K562 (cell line): ENCODE measurements at regions not wholly inside any gene's neighbourhood (a gene's known extent, or its start where the extent isn't known, plus 50 kb on each side); places are given as distances from the start of the nearest gene placed in this dataset.
A peak's percentile ranks its signal among the peaks of the same experiment; 100 is the strongest.

Experiments
- ATAC-seq: fragments of 200-7000 bp; cut with Tn5 transposase; 3 replicates; pipeline ENCODE4 v1.9.1; 2020; ENCODE audit warnings: moderate library complexity
- BruUV-seq: library from RNA; stranded (reverse); fragments of 400-500 nt; replicated peaks from 2 replicates; lab custom pipeline; 2021; lab: Mats Ljungman, UMichigan
- CTCF ChIA-PET: fragments of 300-600 bp; formaldehyde crosslinking; extraction: SDS; loops from one replicate; lab custom pipeline; 2021; ENCODE audit warnings: low intra/inter-chr PET ratio; lab: Yijun Ruan, JAX
- POLR2A ChIA-PET: fragments of 300-600, 350-650 bp; sonication (Branson Sonifier 250); formaldehyde crosslinking; extraction: SDS; loops from one replicate; lab custom pipeline; 2021; ENCODE audit warnings: antibody characterized with exemption, inconsistent platforms; lab: Yijun Ruan, JAX
- DNase-seq, 4 experiments: peaks; one replicate each; pipeline versions ENCODE4 v3.0.0 to v3.0.0-alpha.2; 2011 to 2018; ENCODE audit warnings: low spot score in 3 of 4, mixed read lengths in 3 of 4; ENCODE audit errors: extremely low read depth in 1 of 4
- FAIRE-seq: peaks from 2 replicates; lab custom pipeline; 2011; peaks lifted over from hg19 to GRCh38; lab: Jason Lieb, UNC
- H2AFZ ChIP-seq: 2 replicates; pipeline ENCODE4 v1.6.0; 2011; ENCODE audit warnings: low read depth, low read length, control low read depth, inconsistent platforms
- H3K27ac ChIP-seq: fragments of 200-600 bp; 3 replicates; pipeline ENCODE4 v1.8.0; 2011; ENCODE audit warnings: low read depth, mild to moderate bottlenecking, control low read depth, inconsistent platforms, low read length, moderate library complexity, mixed read lengths; ENCODE audit errors: extremely low read depth
- H3K27me3 ChIP-seq, 2 experiments: fragments of 300-600 bp in 1 of 2; 2 replicates in 1 of 2; 3 replicates in 1 of 2; pipeline versions ENCODE4 v1.6.0 to v1.8.0; 2011; ENCODE audit warnings: inconsistent platforms in 2 of 2, low read length in 2 of 2, mild to moderate bottlenecking in 1 of 2, mixed read lengths in 1 of 2, moderate library complexity in 1 of 2; ENCODE audit not compliant: control insufficient read depth in 2 of 2, insufficient read depth in 2 of 2
- H3K36me3 ChIP-seq: fragments of 300-600 bp; 3 replicates; pipeline ENCODE4 v1.8.0; 2011; ENCODE audit warnings: mild to moderate bottlenecking, low read length, inconsistent platforms; ENCODE audit not compliant: control insufficient read depth, insufficient read depth
- H3K4me1 ChIP-seq, 2 experiments: fragments of 200-600 bp in 1 of 2; replicated peaks in 1 of 2; 2 replicates in 1 of 2; 3 replicates in 1 of 2; pipeline versions ENCODE4 v1.5.1 to v1.8.0; 2011; ENCODE audit warnings: inconsistent platforms in 2 of 2, low read length in 2 of 2, mild to moderate bottlenecking in 1 of 2, mixed read lengths in 1 of 2, moderate library complexity in 1 of 2; ENCODE audit not compliant: control insufficient read depth in 2 of 2, insufficient read depth in 2 of 2
- H3K4me2 ChIP-seq: 2 replicates; pipeline ENCODE4 v1.6.1; 2011; ENCODE audit warnings: low read length, control low read depth, inconsistent platforms, mixed read lengths; ENCODE audit not compliant: insufficient read depth
- H3K4me3 ChIP-seq: fragments of 200-600 bp; sonication (generic), shearing (Covaris generic); 2 replicates; pipeline ENCODE4 v1.5.1; 2016; ENCODE audit warnings: control low read depth, inconsistent platforms
- H3K79me2 ChIP-seq: fragments of 200-600 bp; 3 replicates; pipeline ENCODE4 v1.8.0; 2011; ENCODE audit warnings: low read length, inconsistent platforms; ENCODE audit not compliant: control insufficient read depth, insufficient read depth
- H3K9ac ChIP-seq, 2 experiments: 2 replicates each; pipeline versions ENCODE4 v1.6.0 to v1.6.1; 2011; ENCODE audit warnings: low read depth in 2 of 2, low read length in 2 of 2, control low read depth in 1 of 2, inconsistent platforms in 1 of 2, mild to moderate bottlenecking in 1 of 2, mixed read lengths in 1 of 2; ENCODE audit not compliant: insufficient read depth in 1 of 2
- H3K9me1 ChIP-seq: one replicate; pipeline ENCODE4 v1.6.0; 2011; ENCODE audit warnings: inconsistent platforms, mild to moderate bottlenecking, low read length, moderate library complexity; ENCODE audit not compliant: control insufficient read depth, insufficient read depth
- H3K9me3 ChIP-seq: replicated peaks from 2 replicates; pipeline ENCODE4 v1.5.1; 2011; ENCODE audit warnings: low read depth, low read length, inconsistent platforms; ENCODE audit not compliant: control insufficient read depth, insufficient read depth
- H4K20me1 ChIP-seq: replicated peaks from 2 replicates; pipeline ENCODE4 v1.6.1; 2011; ENCODE audit warnings: low read length, inconsistent platforms, mixed read lengths; ENCODE audit not compliant: control insufficient read depth, insufficient read depth
- ASH1L ChIP-seq: fragments of 450-650 bp; IDR thresholded peaks from 2 replicates; pipeline ENCODE4 v1.6.1; 2018; ENCODE audit warnings: borderline replicate concordance, mild to moderate bottlenecking, low read depth; ENCODE audit not compliant: partially characterized antibody
- BCOR ChIP-seq: fragments of 450-650 bp; IDR thresholded peaks from 2 replicates; pipeline ENCODE4 v1.6.1; 2016
- CBFA2T2 ChIP-seq: fragments of 450-650 bp; conservative IDR thresholded peaks from 2 replicates; pipeline ENCODE4 v1.6.1; 2017; ENCODE audit warnings: mild to moderate bottlenecking
- CTBP1 ChIP-seq: fragments of 450-650 bp; IDR thresholded peaks from 2 replicates; pipeline ENCODE4 v1.6.1; 2016; ENCODE audit warnings: borderline replicate concordance
- HDAC3 ChIP-seq: fragments of 450-650 bp; IDR thresholded peaks from 2 replicates; pipeline ENCODE4 v1.6.1; 2018; ENCODE audit warnings: borderline replicate concordance, mild to moderate bottlenecking, moderate library complexity; ENCODE audit not compliant: partially characterized antibody
- KDM1A ChIP-seq, 2 experiments: fragments of 450-650 bp; IDR thresholded peaks; 2 replicates each; pipeline ENCODE4 v1.6.1; 2016; ENCODE audit warnings: mild to moderate bottlenecking in 2 of 2
- MAZ ChIP-seq, 2 experiments: fragments of 450-650 bp in 1 of 2; sonication (generic) in 1 of 2; formaldehyde crosslinking; IDR thresholded peaks in 1 of 2; conservative IDR thresholded peaks in 1 of 2; 2 replicates each; pipeline versions ENCODE4 v1.4.0 to v1.5.0; 2020; ENCODE audit warnings: mild to moderate bottlenecking in 1 of 2, missing genetic modification reagents in 1 of 2
- RCOR1 ChIP-seq, 2 experiments: IDR thresholded peaks; 2 replicates each; pipeline ENCODE4 v1.6.1; 2012; ENCODE audit warnings: low read depth in 2 of 2, low read length in 2 of 2, borderline replicate concordance in 1 of 2, improper control_type of control experiment in 1 of 2
- SAFB ChIP-seq: fragments of 200-400 bp; formaldehyde crosslinking; IDR thresholded peaks from 2 replicates; pipeline ENCODE4 v1.6.1; 2017; ENCODE audit warnings: low read depth, low read length, borderline replicate concordance
- SMARCA4 ChIP-seq: fragments of 450-650 bp; IDR thresholded peaks from 2 replicates; pipeline ENCODE4 v1.6.1; 2016
- WGBS: fragments of 100-300 bp; shearing (Covaris generic); methylation state at CpG from one replicate; pipeline ENCODE4 v1.1.6; 2016; ENCODE audit warnings: low coverage, mixed read lengths; ENCODE audit not compliant: insufficient coverage; ENCODE audit errors: missing lambda C conversion rate; 5-methylcytosine and 5-hydroxymethylcytosine counted together
- in situ Hi-C: fragments of 300-500 bp; cut with MboI; formaldehyde crosslinking; loops from 4 replicates; pipeline ENCODE4 v1.15.0; 2018; ENCODE audit warnings: inconsistent platforms, mixed read lengths
- intact Hi-C: fragments of 100-400 bp; cut with micrococcal nuclease; formaldehyde crosslinking; loops from 2 replicates; pipeline ENCODE4 v1.14.2; 2022
- TF ChIP-seq, protein P1 (sequence below): fragments of 250-450 bp; sonication (Bioruptor Pico); IDR thresholded peaks from 2 replicates; pipeline ENCODE4 v1.4.0; 2020; ENCODE audit warnings: mild to moderate bottlenecking, moderate library complexity, borderline replicate concordance

DNA sequence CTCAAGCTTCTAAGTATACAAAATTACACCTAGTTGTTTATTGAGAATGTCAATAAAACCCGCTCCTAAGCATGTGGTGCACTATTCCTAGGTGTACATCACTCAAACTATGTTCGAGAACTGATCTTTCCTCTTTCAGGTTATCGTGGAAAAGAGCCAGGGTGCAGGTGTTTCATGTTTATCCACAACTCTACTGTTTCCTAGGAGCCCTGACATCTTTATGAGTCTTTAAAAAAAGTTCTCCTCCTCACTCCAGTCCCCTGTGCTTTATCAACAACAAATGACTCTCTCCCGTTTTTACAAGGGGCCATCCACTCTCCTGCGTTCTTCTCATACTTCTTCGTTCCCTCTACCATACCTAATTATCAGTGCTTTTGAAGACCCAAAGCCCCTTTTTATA is 78.8 kb upstream of the NFIL3 start (continued):
- TF ChIP-seq, protein P1, sequence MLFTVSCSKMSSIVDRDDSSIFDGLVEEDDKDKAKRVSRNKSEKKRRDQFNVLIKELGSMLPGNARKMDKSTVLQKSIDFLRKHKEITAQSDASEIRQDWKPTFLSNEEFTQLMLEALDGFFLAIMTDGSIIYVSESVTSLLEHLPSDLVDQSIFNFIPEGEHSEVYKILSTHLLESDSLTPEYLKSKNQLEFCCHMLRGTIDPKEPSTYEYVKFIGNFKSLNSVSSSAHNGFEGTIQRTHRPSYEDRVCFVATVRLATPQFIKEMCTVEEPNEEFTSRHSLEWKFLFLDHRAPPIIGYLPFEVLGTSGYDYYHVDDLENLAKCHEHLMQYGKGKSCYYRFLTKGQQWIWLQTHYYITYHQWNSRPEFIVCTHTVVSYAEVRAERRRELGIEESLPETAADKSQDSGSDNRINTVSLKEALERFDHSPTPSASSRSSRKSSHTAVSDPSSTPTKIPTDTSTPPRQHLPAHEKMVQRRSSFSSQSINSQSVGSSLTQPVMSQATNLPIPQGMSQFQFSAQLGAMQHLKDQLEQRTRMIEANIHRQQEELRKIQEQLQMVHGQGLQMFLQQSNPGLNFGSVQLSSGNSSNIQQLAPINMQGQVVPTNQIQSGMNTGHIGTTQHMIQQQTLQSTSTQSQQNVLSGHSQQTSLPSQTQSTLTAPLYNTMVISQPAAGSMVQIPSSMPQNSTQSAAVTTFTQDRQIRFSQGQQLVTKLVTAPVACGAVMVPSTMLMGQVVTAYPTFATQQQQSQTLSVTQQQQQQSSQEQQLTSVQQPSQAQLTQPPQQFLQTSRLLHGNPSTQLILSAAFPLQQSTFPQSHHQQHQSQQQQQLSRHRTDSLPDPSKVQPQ (CRISPR knock-in tag): no peak
- TF ChIP-seq SAFB: no peak

DNA sequence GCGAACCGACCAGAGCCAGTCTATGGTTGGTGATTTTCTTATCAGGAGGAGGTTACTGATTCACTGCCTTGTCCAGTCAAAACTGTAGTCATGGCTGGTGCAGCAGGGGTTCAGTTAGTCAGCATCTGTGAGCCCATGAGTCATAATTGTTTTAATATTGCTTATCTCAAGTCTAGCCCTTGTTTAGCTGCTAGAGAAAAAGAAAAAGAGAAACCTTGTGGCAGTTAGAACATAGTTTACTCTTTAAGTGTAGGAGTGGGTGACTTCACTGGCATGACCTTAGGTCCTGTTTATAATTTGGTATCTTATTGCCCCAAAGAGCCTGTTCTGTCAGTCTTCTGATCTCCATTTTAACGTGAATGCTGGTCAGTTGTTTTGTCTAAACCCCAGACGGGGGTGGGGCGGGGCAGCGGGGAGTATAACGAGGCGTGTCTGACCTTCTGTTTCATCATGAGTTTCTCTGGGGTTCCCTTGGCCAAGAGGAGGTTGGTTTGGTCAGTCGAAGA is 76.9 kb upstream of the NFIL3 start:
- Histone ChIP-seq H3K9me1 (no peaks in the 10 kb centered on the region), H3K27me3 (peaks cover 2 to 11% of the 10 kb centered on the region in 2 experiments), H3K79me2 (no peaks in the 10 kb centered on the region), H2AFZ (peak overlapping the region; percentile 50; the same call in 1 of the 2 replicates), H3K4me3 (no peak overlapping the region), H4K20me1 (no peaks in the 10 kb centered on the region), H3K4me2 (peak overlapping the region; percentile 37; the same call in 1 of the 2 replicates), H3K27ac (peak overlapping the region; percentile 47; the same call in 1 of the 3 replicates), H3K36me3 (no peaks in the 10 kb centered on the region), H3K9ac (no peak overlapping the region), H3K9me3 (no peaks in the 10 kb centered on the region), H3K4me1 (peaks cover 4 to 11% of the 10 kb centered on the region in 2 experiments; a peak in 3 of 5 replicates)
- FAIRE-seq (peak; percentile 81), ATAC-seq (peak; percentile 91), DNase-seq (peak; percentile 40 to 66 (median 54))
- 6% methylated on average over 7 of the region's 9 CpGs for WGBS
- ChIA-PET CTCF (no interaction called here), POLR2A (interaction anchor here (1.5 kb wide), 1 partner anchor 12 kb away, joined by 6 read pairs; no protein-coding TSS in a partner anchor)
- BruUV-seq: no TSS peak
- in situ Hi-C loops (no loop called here), intact Hi-C loops (no loop called here)
- TF ChIP-seq HDAC3 (peak; percentile 83), SMARCA4 (peak; percentile 88), MAZ (CRISPR knock-in tag; conservative IDR thresholded peaks at IDR 0.05 in 1 of 2, IDR thresholded peaks at IDR 0.05 in 1 of 2) (peak; percentile 37 to 69; a peak in 2 of 4 replicates), CBFA2T2 (peak; percentile 22; the same call in 1 of the 2 replicates), BCOR (0 out of 2 replicates have a peak, but pooled peaks have one; percentile 32), RCOR1 (IDR thresholded peaks at IDR 0.05; ENCODE audit: borderline replicate concordance in 1 of 2, low read depth in 2 of 2, low read length in 2 of 2) (peak in 1 of 2 experiments; percentile 79; a peak in 1 of 4 replicates), KDM1A (IDR thresholded peaks at IDR 0.05) (peak; percentile 21 to 54; a peak in 3 of 4 replicates), ASH1L (no peak), CTBP1 (peak; percentile 53; the same call in 1 of the 2 replicates)
